Stimulated activated CD4-positive, alpha-beta T cell treated with anti-CD3 and anti-CD28 coated beads, Interleukin-2, amount 100 ng/mL, for 48 hours (primary cell): ENCODE measurements at regions not wholly inside any gene's neighbourhood (a gene's known extent, or its start where the extent isn't known, plus 50 kb on each side); places are given as distances from the start of the nearest gene placed in this dataset.
"Not testable (repeated sequence)": the region's sequence is repeated elsewhere in the genome, so short reads cannot be mapped to it uniquely, and the experiment has no call there.

Experiments used
- DNase-seq, 2 donors: peaks; one replicate each; pipeline ENCODE4 v3.0.0-alpha.2; 2020

- not testable (repeated sequence) for DNase-seq
These were observed 53.9 kb downstream of the CDRT15L2 start for GRCh38 chr17:20633268-20634059.

GRCh38 chr17:20640147-20640546, 60.6 kb downstream of the CDRT15L2 start:
- not testable (repeated sequence) for DNase-seq

- DNase-seq = peak in 1 of 2 donors; percentile 22
These were observed 67.2 kb downstream of the CDRT15L2 start for GRCh38 chr17:20646661-20647272.

GRCh38 chr17:20649097-20649767, 69.7 kb downstream of the CDRT15L2 start:
- DNase-seq = not testable (repeated sequence)

- not testable (repeated sequence) for DNase-seq
These were observed 71.5 kb downstream of the CDRT15L2 start for GRCh38 chr17:20651022-20651421.

- DNase-seq = not testable (repeated sequence)
These were observed 72.2 kb downstream of the CDRT15L2 start for GRCh38 chr17:20651736-20652135.

- DNase-seq = not testable (repeated sequence)
These were observed 73.9 kb downstream of the CDRT15L2 start for GRCh38 chr17:20653391-20653790.

- DNase-seq = not testable (repeated sequence)
These were observed 74.6 kb downstream of the CDRT15L2 start for GRCh38 chr17:20654114-20654513.

- DNase-seq = not testable (repeated sequence)
These were observed 75.1 kb downstream of the CDRT15L2 start for GRCh38 chr17:20654575-20654974.

GRCh38 chr17:20665103-20665955, 85.8 kb downstream of the CDRT15L2 start:
- not testable (repeated sequence) for DNase-seq

- DNase-seq = peak in 1 of 2 donors; percentile 9
These were observed 87.2 kb downstream of the CDRT15L2 start for GRCh38 chr17:20666689-20667088.

GRCh38 chr17:20667712-20668111, 88.2 kb downstream of the CDRT15L2 start:
- DNase-seq = not testable (repeated sequence)

GRCh38 chr17:20668316-20668715, 88.8 kb downstream of the CDRT15L2 start:
- DNase-seq = not testable (repeated sequence)

- not testable (repeated sequence) for DNase-seq
These were observed 89.3 kb downstream of the CDRT15L2 start for GRCh38 chr17:20668868-20669267.

- DNase-seq = not testable (repeated sequence)
These were observed 91.0 kb downstream of the CDRT15L2 start for GRCh38 chr17:20670506-20670905.

GRCh38 chr17:20674374-20674773, 94.8 kb downstream of the CDRT15L2 start:
- DNase-seq = not testable (repeated sequence)

- not testable (repeated sequence) for DNase-seq
These were observed 96.2 kb downstream of the CDRT15L2 start for GRCh38 chr17:20675707-20676106.

- DNase-seq = not testable (repeated sequence)
These were observed 97.1 kb downstream of the CDRT15L2 start for GRCh38 chr17:20676656-20677055.

- not testable (repeated sequence) for DNase-seq
These were observed 97.9 kb downstream of the CDRT15L2 start for GRCh38 chr17:20677469-20677868.

GRCh38 chr17:20678424-20678823, 98.9 kb downstream of the CDRT15L2 start:
- DNase-seq = not testable (repeated sequence)

- DNase-seq = not testable (repeated sequence)
These were observed 102.5 kb downstream of the CDRT15L2 start for GRCh38 chr17:20681746-20682722.
